Liver (tissue), 8 donors: ENCODE measurements at regions not wholly inside any gene's neighbourhood (a gene's known extent, or its start where the extent isn't known, plus 50 kb on each side); places are given as distances from the start of the nearest gene placed in this dataset.

Source experiments
- DNase-seq: peaks from one replicate; pipeline ENCODE4 v3.0.0-alpha.2; 2017; ENCODE audit warnings: low spot score
- H3K27ac ChIP-seq, 2 donors: one replicate each; pipeline ENCODE4 v1.7.0; 2013; ENCODE audit warnings: inconsistent platforms in 2 of 2, low read length in 2 of 2, control low read depth in 1 of 2, low read depth in 1 of 2, mild to moderate bottlenecking in 1 of 2
- H3K27me3 ChIP-seq, 4 donors: one replicate each; pipeline versions ENCODE4 v1.6.1 to v1.7.0; 2013; ENCODE audit warnings: low read length in 3 of 4, inconsistent platforms in 1 of 4, mild to moderate bottlenecking in 1 of 4, moderate library complexity in 1 of 4; ENCODE audit not compliant: control insufficient read depth in 4 of 4, insufficient read depth in 4 of 4
- H3K36me3 ChIP-seq, 4 donors: one replicate each; pipeline versions ENCODE4 v1.6.1 to v1.7.0; 2013; ENCODE audit warnings: low read length in 3 of 4, mild to moderate bottlenecking in 3 of 4, low read depth in 1 of 4, moderate library complexity in 1 of 4; ENCODE audit not compliant: control insufficient read depth in 4 of 4, insufficient read depth in 3 of 4
- H3K4me1 ChIP-seq, 4 donors: one replicate each; pipeline versions ENCODE4 v1.6.1 to v1.7.0; 2013; ENCODE audit warnings: low read length in 3 of 4, mild to moderate bottlenecking in 3 of 4, moderate library complexity in 1 of 4; ENCODE audit not compliant: control insufficient read depth in 4 of 4, insufficient read depth in 4 of 4
- H3K4me3 ChIP-seq, 3 donors: one replicate each; pipeline versions ENCODE4 v1.6.1 to v1.7.0; 2013; ENCODE audit warnings: low read length in 3 of 3, control low read depth in 1 of 3, low read depth in 1 of 3, mild to moderate bottlenecking in 1 of 3
- H3K9ac ChIP-seq, 2 donors: one replicate each; pipeline ENCODE4 v1.7.0; 2013; ENCODE audit warnings: low read length in 2 of 2, mild to moderate bottlenecking in 2 of 2, moderate library complexity in 2 of 2, control low read depth in 1 of 2, low read depth in 1 of 2
- H3K9me3 ChIP-seq, 4 donors: one replicate each; pipeline versions ENCODE4 v1.6.1 to v1.7.0; 2013; ENCODE audit warnings: low read length in 3 of 4; ENCODE audit not compliant: control insufficient read depth in 4 of 4
- ATF3 ChIP-seq: IDR thresholded peaks from 2 replicates; pipeline ENCODE4 v1.6.1; 2016; ENCODE audit warnings: antibody characterized with exemption
- CTCF ChIP-seq: fragments of 150-350 bp; IDR thresholded peaks from 2 replicates; pipeline ENCODE4 v1.5.1; 2017; ENCODE audit warnings: improper control_type of control experiment, low read depth, low read length; ENCODE audit not compliant: missing input control
- EGR1 ChIP-seq, 2 donors: IDR thresholded peaks; 2 replicates each; pipeline ENCODE4 v1.6.1; 2016 to 2018; ENCODE audit warnings: antibody characterized with exemption in 2 of 2, low read depth in 2 of 2
- FOXA1 ChIP-seq: IDR thresholded peaks from 2 replicates; pipeline ENCODE4 v1.6.1; 2016; ENCODE audit warnings: antibody characterized with exemption
- FOXA2 ChIP-seq: IDR thresholded peaks from 2 replicates; pipeline ENCODE4 v1.6.1; 2016; ENCODE audit warnings: antibody characterized with exemption
- GABPA ChIP-seq, 2 donors: IDR thresholded peaks in 1 of 2; conservative IDR thresholded peaks in 1 of 2; 2 replicates each; pipeline ENCODE4 v1.6.1; 2016; ENCODE audit warnings: antibody characterized with exemption in 2 of 2, mild to moderate bottlenecking in 1 of 2, moderate library complexity in 1 of 2
- HNF4A ChIP-seq, 2 donors: conservative IDR thresholded peaks; 2 replicates each; pipeline ENCODE4 v1.6.1; 2016; ENCODE audit warnings: antibody characterized with exemption in 2 of 2, mild to moderate bottlenecking in 2 of 2
- HNF4G ChIP-seq: IDR thresholded peaks from 2 replicates; pipeline ENCODE4 v1.6.1; 2016; ENCODE audit warnings: antibody characterized with exemption
- JUND ChIP-seq, 2 donors: IDR thresholded peaks; 2 replicates each; pipeline ENCODE4 v1.6.1; 2016; ENCODE audit warnings: antibody characterized with exemption in 2 of 2
- MAX ChIP-seq: IDR thresholded peaks from 2 replicates; pipeline ENCODE4 v1.6.1; 2016; ENCODE audit warnings: antibody characterized with exemption
- NR2F2 ChIP-seq: IDR thresholded peaks from 2 replicates; pipeline ENCODE4 v1.6.1; 2016; ENCODE audit warnings: antibody characterized with exemption
- RAD21 ChIP-seq, 2 donors: IDR thresholded peaks; 2 replicates each; pipeline ENCODE4 v1.6.1; 2016; ENCODE audit warnings: antibody characterized with exemption in 2 of 2, mild to moderate bottlenecking in 2 of 2
- REST ChIP-seq: IDR thresholded peaks from 2 replicates; pipeline ENCODE4 v1.6.1; 2016; ENCODE audit warnings: antibody characterized with exemption, mild to moderate bottlenecking
- RXRA ChIP-seq, 2 donors: IDR thresholded peaks; 2 replicates each; pipeline ENCODE4 v1.6.1; 2017 to 2018; ENCODE audit warnings: antibody characterized with exemption in 2 of 2, mild to moderate bottlenecking in 1 of 2
- SP1 ChIP-seq: IDR thresholded peaks from 2 replicates; pipeline ENCODE4 v1.6.1; 2018; ENCODE audit warnings: antibody characterized with exemption, mild to moderate bottlenecking
- TAF1 ChIP-seq: conservative IDR thresholded peaks from 2 replicates; pipeline ENCODE4 v1.6.1; 2016; ENCODE audit warnings: antibody characterized with exemption, mild to moderate bottlenecking
- YY1 ChIP-seq: IDR thresholded peaks from 2 replicates; pipeline ENCODE4 v1.6.1; 2016; ENCODE audit warnings: antibody characterized with exemption, mild to moderate bottlenecking
- ZBTB33 ChIP-seq: IDR thresholded peaks from 2 replicates; pipeline ENCODE4 v1.6.1; 2016; ENCODE audit warnings: antibody characterized with exemption
- WGBS: extraction: QIAGEN DNeasy Blood & Tissue Kit; methylation state at CpG from one replicate; pipeline ENCODE4 v1.1.7; 2013; 5-methylcytosine and 5-hydroxymethylcytosine counted together
- donor health status: healthy.
- donor health status: healthy.
- donor health status: healthy.
- donor health status: healthy.
- donor health status: healthy.

GRCh38 chr4:123485601-123486000, 89.0 kb downstream of the SPRY1 start:
- TF ChIP-seq MAX (no peak), HNF4G (no peak), REST (no peak), CTCF (no peak)
- H3K9me3 ChIP-seq, result no peaks in the 10 kb centered on the region
- no peak for DNase-seq
- no peaks in the 10 kb centered on the region for H3K36me3 ChIP-seq
- 89% methylated on average over 1 of the region's 1 CpG for WGBS
- no peaks in the 10 kb centered on the region for H3K4me1 ChIP-seq
- H3K4me3 ChIP-seq, result no peak overlapping the region
- H3K27ac ChIP-seq, result no peak overlapping the region
- H3K9ac ChIP-seq, result no peak overlapping the region
- H3K27me3 ChIP-seq, result no peaks in the 10 kb centered on the region

- no peaks in the 10 kb centered on the region for H3K9me3 ChIP-seq
- H3K36me3 ChIP-seq, result no peaks in the 10 kb centered on the region
- H3K9ac ChIP-seq, result no peak overlapping the region
- H3K27ac ChIP-seq, result no peak overlapping the region
- no peaks in the 10 kb centered on the region for H3K27me3 ChIP-seq
- DNase-seq, result no peak
- 78% methylated on average over 5 of the region's 5 CpGs for WGBS
- TF ChIP-seq FOXA2 (no peak), REST (no peak), HNF4A (conservative IDR thresholded peaks at IDR 0.05) (no peak), EGR1 (IDR thresholded peaks at IDR 0.05; ENCODE audit: low read depth in 2 of 2) (no peak), FOXA1 (no peak), CTCF (no peak), GABPA (IDR thresholded peaks at IDR 0.05 in 1 of 2, conservative IDR thresholded peaks at IDR 0.05 in 1 of 2) (no peak), JUND (IDR thresholded peaks at IDR 0.05) (no peak), ATF3 (no peak), TAF1 (no peak), MAX (no peak), RXRA (IDR thresholded peaks at IDR 0.05) (no peak), RAD21 (IDR thresholded peaks at IDR 0.05) (no peak), SP1 (no peak), YY1 (no peak), HNF4G (no peak), ZBTB33 (no peak), NR2F2 (no peak)
- no peak overlapping the region for H3K4me3 ChIP-seq
- no peaks in the 10 kb centered on the region for H3K4me1 ChIP-seq
These were observed 92.3 kb downstream of the SPRY1 start for GRCh38 chr4:123488916-123489315.
